Stimulated activated CD4-positive, alpha-beta T cell treated with anti-CD3 and anti-CD28 coated beads, Interleukin-4, amount 100 ng/mL, for 4 hours (primary cell): ENCODE measurements at regions not wholly inside any gene's neighbourhood (a gene's known extent, or its start where the extent isn't known, plus 50 kb on each side); places are given as distances from the start of the nearest gene placed in this dataset.

ENCODE experiments used
- DNase-seq, 2 experiments: peaks; one replicate each; pipeline ENCODE4 v3.0.0-alpha.2; 2020

DNA sequence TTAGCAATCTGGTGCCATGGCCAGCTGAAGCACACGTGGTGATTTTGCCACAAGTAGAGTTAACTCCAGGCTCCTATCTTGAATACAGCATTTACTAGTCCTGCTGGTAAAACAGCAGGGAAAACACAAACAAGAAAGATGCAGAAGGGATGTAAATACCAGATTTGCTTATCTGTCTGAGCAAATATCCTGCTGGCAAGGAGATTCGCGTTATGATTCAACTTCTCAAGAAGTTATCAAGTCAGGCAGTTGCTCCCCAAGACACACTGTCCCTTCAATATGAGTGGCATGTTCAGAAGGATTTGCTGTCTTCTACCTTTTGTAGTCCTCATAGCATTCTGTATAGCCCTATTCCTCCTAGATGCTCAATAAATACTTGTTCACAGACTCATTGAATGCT, 171.2 kb upstream of the EGLN3 start:
- no peak for DNase-seq

DNA sequence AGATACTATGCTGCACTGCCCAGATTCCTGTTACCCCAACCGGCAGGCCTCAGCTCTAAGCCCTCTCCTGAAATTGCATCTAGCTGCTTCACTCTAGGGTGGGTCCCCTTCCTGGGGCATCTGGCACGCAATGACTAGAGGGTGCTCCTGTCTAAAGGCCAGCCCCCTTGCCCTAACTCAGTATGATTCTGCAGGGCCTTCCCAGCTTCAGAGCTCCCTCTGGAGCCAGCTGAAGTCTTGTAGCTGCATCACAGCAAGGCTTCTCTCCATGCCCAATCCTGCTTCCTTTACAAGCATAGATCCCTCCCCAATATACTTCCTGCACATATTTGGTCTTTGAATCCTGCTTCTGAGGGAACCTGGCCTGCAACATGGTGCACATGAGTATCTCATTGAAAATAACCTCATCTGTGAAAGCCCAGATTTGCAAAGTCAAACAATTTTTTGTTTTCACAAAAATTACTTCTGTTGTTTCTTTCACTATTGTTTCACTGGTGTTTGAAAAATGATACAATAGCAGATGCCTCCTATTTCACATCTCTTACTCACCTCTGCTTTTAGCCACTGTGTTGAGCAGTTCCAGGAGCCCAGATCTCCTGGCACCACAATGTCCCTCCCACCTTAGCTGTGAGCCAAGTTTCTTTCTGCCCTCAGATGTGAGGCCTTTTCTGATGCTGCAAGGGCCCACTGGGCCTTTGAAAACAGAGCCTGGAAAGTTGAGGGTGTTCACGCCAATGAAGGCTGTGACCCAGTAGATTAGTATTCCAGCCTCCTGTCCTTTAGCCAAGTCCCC, 169.5 kb upstream of the EGLN3 start:
- no peak for DNase-seq

DNA sequence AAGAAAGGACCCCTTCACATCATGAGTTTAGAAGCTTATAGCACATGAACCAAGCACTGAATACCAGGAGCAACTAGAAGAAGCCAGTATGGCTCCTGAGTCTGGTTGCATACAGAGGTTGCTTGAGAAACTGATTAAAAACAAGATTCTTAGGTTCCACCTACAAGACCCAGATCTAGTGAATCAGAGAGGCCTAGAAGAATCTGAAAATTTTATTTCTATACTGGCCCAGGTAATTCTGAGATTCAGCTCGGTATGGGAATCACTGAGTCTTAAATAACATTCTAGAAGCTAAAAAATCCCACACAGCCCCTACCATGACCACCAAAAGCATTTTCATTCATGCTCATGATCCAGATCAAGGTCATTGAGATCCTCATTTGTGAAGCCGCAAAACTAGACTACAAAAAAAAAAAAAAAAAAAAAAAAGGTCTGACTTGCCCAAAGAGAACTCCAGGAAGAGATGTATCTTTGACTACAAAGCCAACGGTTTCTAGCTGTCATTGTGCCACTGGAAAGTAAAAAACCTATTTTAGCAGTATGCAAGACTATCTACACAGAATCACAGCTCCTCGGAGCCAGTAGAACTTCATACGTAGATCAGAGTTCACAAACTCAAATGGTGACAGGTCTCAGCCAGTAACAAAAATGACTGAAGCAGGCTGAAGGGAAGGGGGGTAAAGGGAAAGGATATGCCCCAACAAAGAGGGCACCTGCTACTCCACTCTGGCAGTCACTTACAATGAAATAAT, 168.4 kb upstream of the EGLN3 start:
- no peak for DNase-seq

DNA sequence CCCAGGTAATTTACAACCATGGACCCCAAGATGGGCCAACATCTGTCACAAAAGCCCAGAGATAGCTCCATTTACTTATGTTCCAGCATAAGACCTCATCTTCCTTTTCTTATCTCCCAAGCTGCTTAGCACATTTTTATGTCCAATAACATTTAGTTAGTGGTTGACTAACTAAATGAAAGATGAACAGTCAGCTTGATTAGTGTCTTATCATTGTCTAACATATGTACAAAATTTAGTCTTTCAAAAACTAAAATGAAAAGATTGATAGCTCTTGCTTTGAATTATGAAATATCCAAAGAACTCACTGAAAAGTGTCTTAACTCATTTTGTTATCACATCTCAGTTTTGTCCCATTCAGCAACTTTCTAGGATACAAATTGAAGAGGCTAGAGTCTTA, 163.1 kb upstream of the EGLN3 start:
- DNase-seq = no peak

DNA sequence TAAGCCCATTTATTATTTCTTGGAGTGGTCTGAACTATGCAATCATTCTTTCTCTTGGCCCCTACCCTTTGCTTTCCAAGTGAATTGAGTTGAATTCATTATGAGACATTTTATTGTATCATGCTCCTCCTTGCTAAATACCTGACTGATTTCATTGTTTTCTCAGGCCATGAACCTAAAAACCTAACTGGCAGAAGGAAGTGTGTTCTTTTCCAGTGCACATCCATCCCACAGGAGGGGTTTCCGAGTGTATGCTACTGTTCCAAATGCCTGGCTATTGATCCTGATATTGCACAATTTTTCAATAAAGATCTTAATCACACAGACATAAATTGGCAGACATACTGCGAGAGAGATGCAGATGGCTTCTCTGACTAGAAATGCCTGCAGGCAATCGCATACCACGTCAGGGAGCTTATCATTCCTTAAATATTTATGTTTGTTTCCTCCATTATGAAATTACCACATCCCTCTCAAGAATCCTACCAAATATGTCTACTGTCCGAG, 162.2 kb upstream of the EGLN3 start:
- DNase-seq = no peak

DNA sequence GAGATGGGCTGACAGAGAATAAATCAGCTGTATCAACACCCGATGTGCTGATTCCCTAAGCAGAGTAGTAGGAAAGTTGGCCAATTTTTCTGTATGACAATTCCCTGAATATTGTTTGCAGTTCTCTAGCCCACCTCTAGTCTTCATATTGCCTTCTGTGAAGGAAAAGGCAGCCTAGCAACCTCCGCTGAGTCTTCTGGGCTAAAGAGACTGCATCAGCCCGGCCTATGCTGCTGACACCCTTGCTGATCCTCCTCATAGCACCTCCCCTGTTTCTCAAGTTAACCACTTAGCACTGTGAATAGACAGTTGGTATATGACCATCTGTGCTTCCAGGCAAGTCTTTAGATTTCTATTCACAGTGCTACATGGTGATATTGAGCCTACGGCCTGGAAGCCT, 161.1 kb upstream of the EGLN3 start:
- DNase-seq = no peak

DNA sequence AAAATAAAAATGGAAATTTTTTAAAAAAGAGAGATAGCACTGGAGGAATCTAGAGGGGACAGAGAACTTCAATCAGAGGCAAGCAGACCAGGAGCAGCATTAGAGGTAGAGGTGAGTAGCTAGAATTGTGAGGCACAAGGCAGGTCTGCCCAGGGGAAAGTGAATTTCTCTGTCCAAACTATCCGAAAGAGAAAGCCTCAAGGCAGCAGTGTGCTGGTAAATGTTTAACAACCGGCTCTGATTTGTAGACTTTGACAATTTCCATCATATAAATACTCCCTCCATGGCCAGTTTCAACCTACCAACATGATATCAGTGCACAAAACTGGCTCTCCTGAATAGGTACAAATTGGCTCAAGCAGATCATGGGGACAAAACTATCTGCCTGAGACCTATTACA, 160.6 kb upstream of the EGLN3 start:
- no peak for DNase-seq

DNA sequence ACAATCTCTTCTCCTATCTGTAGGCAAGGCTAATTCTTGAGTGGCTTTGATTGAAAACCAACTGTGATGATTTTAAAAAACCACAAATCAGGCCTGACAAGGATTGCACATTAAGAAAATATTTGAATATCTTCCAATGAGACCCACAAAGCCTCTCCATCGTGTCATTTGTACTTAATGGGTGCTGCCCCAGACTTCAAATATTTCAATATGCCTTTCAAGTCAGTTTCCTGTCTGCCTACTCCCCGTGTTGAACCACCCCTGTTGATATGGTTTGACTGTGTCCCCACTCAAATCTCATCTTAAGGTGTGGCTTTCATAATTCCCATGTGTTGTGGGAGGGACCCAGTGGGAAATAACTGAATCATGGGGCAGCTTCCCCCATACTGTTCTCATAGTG, 159.7 kb upstream of the EGLN3 start:
- DNase-seq = no peak

DNA sequence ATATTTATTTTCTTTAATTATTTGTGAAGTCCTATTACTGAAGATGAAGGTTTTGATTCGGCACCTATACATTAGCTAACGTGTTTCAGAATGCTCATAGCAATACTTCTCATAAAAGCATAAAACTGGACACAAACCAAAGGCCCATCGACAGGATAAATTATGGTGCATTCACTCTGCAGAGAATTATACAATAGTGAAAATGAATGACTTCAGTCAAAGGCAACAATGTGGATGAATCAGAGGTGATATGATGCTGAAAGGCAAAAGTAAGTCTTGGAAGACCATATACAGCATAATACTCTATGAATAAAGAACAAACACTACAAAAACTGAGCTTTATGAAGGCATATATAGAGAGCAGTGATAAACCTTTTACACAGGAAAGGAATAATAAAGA, 156.6 kb upstream of the EGLN3 start:
- no peak for DNase-seq

DNA sequence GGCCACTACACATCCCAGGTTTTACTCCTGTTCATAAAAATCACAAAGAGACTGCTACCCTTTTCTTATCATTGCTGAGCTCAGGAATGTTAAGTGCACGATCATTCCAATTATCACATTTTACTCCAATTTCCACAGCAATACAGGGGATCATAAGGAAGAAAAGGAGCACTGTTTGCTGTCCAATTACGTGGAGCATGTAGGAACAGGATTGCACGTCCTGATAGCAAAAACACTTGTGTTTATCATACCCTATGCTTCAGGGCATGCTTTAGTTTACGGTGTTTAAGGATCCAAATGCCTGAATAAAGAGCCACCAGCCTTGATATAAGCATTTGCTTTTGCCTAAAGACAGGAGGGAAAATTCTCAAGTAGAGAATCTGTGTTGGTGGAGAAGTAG, 155.4 kb upstream of the EGLN3 start:
- DNase-seq = no peak

DNA sequence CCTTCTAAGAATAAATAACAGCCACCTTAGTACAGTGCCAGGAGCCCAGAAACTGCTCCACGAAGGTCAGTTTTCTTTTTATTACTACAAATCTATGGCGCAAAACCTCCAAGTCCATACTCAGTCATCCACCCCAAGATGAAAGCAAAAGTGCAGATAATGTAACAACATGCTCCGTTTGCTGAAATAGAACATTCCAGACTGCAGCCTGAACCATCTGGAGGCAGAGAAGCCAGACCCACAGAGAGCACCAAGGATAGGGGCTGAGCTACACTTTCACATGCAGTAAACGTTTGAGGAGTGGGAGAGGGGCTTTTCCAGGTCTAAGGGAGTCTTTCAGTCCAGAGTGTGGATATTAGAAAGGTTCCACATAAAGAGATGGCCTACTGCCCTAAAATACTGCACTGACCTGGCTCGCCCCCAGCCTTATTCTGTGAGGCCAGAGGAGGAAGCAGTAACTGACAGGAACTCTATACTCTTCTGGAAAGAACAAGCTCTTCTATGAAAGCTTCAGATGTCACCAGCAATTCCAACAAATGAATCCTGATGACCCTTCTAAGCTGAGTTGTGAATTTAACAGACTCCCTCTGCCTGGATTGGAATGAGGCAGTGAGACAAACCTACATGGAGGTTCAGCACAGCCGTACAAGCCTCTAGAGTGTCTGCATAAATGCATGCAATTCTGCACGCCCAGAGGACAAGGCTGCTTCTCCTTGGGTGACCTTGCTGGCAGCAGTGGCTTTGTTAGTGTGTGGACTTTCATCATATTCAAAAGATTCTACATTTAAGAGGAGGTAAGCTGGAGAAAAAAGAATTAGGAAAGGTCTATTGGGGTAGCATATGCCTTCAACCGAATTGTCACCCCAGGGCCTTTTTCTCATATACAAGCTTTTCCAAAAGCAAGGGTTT, 153.9 kb upstream of the EGLN3 start:
- no peak for DNase-seq

DNA sequence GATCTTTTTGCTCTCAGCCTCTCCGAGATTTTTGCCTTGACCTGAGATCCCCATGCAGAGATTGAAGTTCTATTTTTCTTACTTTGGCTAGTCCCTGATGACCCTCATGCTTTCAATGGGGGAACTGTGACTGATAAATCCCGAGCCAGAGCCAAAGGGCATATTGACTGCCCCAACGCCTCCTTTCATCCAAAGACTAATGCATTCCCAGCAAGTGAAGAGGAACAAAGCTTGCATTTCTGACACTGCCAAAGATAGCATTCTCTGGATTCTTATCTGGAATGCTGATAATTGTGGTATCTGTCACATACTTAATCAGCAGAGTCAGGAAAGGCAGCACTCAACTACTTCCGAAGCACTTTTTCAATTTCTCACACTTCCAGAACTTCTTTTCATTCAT, 152.3 kb upstream of the EGLN3 start:
- DNase-seq = no peak

DNA sequence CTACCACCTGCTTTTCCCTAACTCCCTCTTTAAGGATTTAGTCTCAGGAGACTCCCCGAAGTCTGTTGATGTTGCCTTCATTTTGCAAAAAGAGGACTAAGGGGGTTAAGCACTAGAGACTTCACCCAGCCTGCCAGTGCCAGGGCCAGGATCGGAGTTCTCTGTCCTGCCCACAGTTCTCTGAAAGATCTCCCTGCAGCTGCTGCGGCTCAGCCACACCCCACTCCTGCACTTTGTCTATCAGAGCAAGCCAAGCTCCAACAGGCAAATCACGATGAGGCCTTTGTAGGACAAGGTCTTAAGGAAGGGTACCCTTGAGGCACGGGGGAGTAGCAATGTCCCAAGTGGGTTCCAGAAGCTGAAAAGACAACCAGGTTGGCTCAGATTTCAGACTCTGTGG, 148.8 kb upstream of the EGLN3 start:
- DNase-seq = no peak

DNA sequence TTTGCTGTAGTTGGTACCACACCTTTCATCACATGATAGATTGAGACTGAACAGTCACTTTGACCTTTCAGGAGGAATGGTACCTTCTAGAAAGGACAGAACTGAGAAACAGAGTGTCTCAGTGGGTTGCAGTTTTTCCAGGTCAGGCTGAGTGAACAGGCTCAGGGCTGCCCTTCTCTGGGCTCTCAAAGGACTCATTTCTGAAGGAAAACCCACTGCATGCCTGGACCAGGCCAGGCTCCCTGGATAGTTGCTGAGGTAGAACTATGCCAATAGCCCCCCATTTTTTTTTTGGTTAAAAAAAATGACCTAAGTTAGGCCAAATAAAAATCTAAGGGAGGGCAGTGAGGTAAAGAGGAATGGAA, 148.1 kb upstream of the EGLN3 start:
- DNase-seq = no peak

DNA sequence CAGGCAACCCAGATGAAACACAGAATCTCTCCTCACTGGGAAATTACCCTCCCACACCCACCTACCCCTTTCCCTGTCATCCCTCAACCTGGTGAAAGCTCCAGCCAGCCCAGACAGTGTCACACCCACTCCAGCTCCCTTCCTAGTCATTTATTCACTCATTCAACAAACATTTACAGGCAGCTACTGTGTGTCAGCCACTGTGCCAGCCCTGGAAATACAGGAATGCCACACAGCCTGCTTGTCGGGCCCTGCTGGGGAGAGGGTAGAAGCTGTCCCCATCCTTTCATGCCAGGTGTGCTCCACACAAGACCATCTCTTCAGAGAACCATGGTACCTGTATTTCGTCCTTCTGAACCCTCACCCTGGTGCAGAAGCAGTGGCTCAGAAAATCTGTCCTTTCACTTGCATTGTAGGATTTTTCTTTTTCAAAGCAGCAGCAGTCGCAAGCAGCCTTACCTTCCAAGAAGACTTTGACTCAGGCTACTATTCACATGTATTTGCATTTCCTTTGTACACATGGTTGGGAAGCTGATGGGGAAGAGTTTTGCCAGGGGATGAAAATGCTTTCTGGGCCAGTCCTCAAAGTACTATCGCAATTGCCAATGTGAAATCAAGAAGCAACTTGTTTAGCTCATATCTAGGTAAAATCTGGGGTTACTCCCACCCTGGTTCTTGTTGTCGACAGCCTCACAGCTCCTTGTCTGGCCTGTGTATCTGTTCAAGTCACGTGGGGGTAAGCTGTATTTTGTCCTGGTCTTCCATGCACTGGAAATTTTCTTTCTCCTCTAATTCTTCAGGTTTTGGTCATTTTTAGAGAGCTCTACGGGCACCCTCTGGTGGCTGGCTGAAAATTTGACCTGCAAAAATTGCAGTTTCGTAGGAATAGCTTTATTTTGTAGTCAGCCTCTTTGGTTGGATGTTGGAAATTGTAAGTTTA, 147.4 kb upstream of the EGLN3 start:
- DNase-seq = no peak

DNA sequence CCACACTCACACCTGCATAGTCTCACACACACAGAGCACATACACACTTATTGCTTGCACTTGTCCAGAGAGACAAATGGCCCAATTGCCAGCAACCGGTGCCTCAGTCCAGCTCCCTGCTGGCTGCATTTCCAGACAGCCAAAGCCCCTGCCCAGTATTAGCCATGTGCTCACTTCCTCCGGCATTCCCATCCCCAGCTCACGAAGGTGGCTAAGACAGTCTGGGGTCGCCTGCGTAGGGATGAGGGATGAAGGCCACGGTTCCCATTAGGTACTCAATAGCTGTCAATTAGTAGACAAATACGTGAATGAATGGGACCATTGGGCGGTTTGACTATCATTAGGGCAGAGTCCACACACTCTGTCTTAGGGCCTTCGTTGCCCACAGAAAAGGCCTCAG, 146.8 kb upstream of the EGLN3 start:
- DNase-seq = no peak

DNA sequence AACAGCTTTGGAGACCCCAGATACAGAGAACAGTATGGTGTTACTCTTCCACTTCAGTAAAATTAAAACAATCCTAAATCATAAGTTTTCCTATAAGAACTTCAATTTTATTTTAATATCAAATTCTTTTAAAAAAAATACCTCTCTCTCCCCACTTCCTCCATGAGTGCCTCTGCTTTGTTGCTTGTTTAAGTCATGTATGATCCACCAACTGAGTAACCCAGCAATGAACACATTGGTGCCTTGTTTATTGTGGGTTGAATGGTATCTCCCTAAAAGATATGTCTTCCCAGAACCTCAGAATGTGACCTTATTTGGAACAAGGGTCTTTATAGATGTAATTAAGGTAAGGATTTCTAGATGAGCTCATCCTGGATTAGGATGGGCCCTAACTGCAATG, 143.5 kb upstream of the EGLN3 start:
- DNase-seq = no peak

DNA sequence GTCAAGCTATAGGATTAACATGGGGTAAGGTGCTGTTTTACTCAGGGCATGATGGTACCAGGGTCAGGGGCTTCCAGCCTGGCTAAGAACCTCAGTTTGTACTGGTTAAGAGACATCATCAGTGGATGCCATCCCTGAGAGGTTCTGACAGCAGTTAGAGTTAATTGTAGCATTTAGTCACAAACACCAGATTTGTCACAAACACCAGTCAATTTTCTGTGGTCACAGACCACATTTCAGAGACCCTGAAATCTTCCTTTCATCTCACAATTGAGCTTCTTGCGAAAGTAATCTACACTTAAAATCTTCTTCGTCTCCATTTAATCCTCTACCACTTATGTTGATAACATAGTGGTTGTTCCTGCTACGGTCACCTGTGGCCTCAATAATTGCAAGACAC, 143.0 kb upstream of the EGLN3 start:
- DNase-seq = no peak

DNA sequence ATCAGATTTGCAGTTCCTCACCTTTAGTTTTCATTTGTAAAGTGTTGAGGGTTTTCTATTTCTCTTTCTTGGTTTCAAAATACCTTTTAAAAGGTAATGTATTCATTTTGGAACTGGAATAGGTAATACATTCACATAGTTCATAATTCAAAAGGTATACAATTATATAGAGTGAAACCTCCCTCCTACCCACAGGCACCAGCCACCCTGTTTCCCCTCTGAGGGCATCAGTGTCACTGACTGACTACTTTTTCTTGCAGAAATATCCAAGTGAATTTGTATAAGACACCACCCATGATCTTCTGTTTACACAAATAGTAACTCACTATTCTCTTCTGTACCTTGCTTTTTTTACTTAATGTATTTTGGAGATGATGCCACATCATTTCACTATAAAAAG, 139.6 kb upstream of the EGLN3 start:
- no peak for DNase-seq

DNA sequence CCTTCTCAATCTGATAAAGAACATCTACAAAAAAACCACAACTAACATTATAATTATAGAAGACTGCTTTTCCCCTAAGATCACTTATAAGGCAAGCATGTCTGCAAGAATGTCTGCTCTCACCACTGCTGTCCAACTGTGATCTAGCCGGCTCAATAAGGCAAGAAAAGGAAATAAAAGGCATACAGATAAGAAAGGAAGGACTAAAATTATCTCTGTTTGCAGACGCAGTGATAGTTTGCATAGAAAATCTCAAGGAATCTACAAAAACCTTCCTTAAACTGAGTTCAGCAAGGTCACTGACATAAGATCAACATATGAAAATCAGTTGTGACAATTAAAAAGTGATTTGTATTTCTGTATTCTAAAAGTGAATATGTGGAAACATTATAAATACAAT, 138.0 kb upstream of the EGLN3 start:
- no peak for DNase-seq

DNA sequence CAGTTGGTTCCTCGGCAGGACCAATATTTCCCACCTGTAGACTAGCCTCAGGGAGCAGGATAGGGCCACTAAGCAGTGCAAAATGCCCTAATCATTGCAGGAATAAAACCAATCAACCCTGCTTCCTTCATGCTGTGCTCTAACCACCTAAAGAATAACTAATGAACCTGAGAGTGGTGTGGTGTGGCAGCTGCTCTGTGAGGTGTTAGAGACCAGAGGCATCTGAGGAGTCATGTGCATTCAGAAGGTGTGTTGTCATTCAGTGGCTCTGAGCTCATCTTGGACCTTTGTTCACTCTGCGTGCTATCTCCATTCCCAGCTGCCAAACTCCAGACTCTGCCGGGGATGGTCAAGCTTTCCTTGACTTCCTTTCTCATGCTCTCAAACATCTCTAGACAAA, 136.7 kb upstream of the EGLN3 start:
- DNase-seq = no peak

DNA sequence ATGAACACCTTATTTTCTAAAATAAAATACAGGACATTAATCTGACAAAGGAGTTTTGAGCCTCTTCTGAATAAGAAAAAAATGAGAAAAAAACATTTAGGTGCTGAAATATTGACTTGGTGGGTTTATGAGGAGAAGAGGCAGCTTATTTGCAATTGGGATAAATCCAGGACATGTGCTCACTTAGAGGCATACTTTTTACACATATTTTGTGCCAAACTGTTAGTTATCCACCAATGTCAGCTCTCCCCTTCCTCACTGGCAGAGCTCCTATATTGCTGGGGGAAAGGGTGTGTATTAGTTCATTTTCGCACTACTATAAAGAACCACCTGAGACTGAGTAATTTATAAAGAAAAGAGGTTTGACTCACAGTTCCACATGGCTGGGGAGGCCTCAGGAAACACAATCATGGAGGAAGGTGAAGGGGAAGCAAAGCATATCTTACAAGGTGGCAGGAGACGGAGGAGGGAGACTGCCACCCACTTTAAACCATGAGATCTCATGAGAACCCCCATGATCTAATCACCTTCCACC, 135.4 kb upstream of the EGLN3 start:
- DNase-seq = no peak
